BE2C (cell line): ENCODE measurements at regions not wholly inside any gene's neighbourhood (a gene's known extent, or its start where the extent isn't known, plus 50 kb on each side); places are given as distances from the start of the nearest gene placed in this dataset.

ENCODE experiments used
- DNase-seq: peaks from one replicate; pipeline ENCODE4 v3.0.0-alpha.2; 2020
- H3K27me3 ChIP-seq: fragments of 250-450 bp; sonication (Bioruptor Pico); 2 replicates; pipeline ENCODE4 v1.5.1; 2020; ENCODE audit warnings: mild to moderate bottlenecking
- H3K36me3 ChIP-seq: fragments of 250-450 bp; sonication (Bioruptor Pico); 2 replicates; pipeline ENCODE4 v1.5.1; 2020; ENCODE audit warnings: mild to moderate bottlenecking
- H3K4me1 ChIP-seq: fragments of 250-450 bp; sonication (Bioruptor Pico); 2 replicates; pipeline ENCODE4 v1.5.1; 2020
- H3K4me3 ChIP-seq: 2 replicates; pipeline ENCODE4 v1.5.1; 2011; ENCODE audit warnings: low read depth, low read length
- H3K9me3 ChIP-seq: fragments of 250-450 bp; sonication (Bioruptor Pico); 2 replicates; pipeline ENCODE4 v1.5.1; 2020
- TF ChIP-seq, protein P1 (sequence below): IDR thresholded peaks from 2 replicates; pipeline ENCODE4 v1.5.1; 2012; ENCODE audit warnings: mild to moderate bottlenecking, low read depth, low read length

DNA sequence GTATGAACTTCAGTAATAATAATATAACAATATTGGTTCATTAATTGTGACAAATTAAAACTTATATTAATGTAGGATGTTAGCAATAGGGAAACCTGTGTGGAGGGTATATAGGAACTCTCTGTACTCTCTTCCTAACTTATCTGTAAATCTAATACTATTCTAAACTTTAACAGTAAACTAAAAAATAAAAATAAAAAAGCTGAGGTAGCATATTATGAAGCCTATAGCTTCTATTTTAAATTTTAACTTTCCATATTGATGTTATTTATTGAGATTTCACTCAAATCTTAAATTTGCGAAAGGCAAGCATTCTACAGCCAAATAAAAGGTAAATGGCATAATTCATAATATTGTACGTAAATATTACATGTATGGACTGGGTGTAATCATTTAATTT, 326.4 kb downstream of the MEI4 start:
- Histone ChIP-seq H3K9me3 (no peaks in the 10 kb centered on the region), H3K27me3 (no peaks in the 10 kb centered on the region), H3K36me3 (no peaks in the 10 kb centered on the region), H3K4me1 (no peaks in the 10 kb centered on the region), H3K4me3 (no peak overlapping the region)
- no peak for DNase-seq
- TF ChIP-seq, protein P1, sequence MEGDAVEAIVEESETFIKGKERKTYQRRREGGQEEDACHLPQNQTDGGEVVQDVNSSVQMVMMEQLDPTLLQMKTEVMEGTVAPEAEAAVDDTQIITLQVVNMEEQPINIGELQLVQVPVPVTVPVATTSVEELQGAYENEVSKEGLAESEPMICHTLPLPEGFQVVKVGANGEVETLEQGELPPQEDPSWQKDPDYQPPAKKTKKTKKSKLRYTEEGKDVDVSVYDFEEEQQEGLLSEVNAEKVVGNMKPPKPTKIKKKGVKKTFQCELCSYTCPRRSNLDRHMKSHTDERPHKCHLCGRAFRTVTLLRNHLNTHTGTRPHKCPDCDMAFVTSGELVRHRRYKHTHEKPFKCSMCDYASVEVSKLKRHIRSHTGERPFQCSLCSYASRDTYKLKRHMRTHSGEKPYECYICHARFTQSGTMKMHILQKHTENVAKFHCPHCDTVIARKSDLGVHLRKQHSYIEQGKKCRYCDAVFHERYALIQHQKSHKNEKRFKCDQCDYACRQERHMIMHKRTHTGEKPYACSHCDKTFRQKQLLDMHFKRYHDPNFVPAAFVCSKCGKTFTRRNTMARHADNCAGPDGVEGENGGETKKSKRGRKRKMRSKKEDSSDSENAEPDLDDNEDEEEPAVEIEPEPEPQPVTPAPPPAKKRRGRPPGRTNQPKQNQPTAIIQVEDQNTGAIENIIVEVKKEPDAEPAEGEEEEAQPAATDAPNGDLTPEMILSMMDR = no peak

DNA sequence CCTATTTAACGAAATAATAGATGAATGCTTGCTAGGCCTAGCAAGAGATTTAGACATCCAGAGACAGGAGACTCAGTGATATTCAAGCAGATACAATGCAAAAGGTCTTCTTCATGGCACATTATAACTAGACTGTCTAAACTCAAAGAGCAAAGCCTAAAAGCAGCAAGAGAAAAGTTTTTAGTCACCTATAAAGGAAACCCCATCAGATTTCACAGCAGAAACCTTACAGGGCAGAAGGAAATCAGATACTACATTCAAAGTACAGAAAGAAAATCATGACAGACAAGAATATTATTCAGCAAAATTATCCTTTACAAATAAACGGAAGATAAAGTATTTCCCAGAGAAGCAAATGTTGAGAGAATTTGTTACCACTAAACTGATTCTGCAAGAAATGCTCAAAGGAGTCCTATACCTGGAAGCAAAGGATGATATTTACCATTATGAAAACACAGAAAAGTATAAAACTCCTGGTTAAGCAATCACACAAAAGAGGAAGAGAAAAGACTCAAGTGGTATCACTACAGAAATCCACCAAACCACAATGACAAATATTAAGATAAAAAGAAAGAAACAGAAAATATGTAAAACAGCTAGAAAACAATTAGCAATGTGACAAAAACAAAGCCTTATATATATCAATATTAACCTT, 333.7 kb downstream of the MEI4 start:
- Histone ChIP-seq H3K9me3 (no peaks in the 10 kb centered on the region), H3K4me3 (no peak overlapping the region), H3K36me3 (no peaks in the 10 kb centered on the region), H3K27me3 (no peaks in the 10 kb centered on the region), H3K4me1 (no peaks in the 10 kb centered on the region)
- DNase-seq = no peak
- TF ChIP-seq, protein P1 = no peak

DNA sequence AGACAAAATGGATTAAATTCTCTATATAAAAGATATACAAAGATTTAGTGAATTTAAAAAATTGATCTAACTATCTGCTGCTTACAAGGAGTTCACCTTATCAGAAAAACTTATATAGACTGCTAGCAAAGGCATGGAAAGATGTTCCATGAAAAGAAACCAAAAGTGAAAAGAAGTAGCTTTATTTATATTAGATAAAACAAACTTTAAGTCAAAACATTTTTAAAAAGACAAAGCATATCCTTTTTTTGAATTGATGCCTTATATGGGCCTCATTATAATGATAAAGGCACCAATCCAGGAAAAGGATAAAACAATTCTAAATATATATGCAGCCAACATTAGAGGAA, 334.2 kb downstream of the MEI4 start:
- no peak for DNase-seq
- Histone ChIP-seq H3K9me3 (no peaks in the 10 kb centered on the region), H3K4me3 (no peak overlapping the region), H3K27me3 (no peaks in the 10 kb centered on the region), H3K4me1 (no peaks in the 10 kb centered on the region), H3K36me3 (no peaks in the 10 kb centered on the region)
- TF ChIP-seq, protein P1 = no peak

DNA sequence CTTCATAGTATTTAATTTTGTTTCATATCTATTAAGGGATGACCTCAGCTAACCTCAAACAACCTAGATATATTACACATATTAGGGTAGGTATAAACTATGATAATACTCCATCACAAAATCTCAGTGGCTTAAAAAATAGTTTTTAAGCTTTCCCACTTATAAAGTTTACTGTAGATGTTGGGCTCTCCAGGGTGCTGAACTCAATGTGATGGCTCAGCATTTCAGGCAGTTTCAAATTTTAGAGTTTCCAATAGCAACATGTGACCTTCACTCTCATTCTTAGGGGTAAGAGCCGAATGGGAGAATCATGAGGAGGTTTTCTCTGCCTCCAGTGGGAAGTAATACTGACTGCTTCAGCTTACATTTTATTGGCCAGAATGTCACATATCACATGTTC, 357.3 kb downstream of the MEI4 start:
- TF ChIP-seq, protein P1 = no peak
- H3K4me3 ChIP-seq = no peak overlapping the region
- H3K36me3 ChIP-seq = no peaks in the 10 kb centered on the region
- H3K27me3 ChIP-seq = no peaks in the 10 kb centered on the region
- DNase-seq = no peak
- no peaks in the 10 kb centered on the region for H3K9me3 ChIP-seq
- no peaks in the 10 kb centered on the region for H3K4me1 ChIP-seq

DNA sequence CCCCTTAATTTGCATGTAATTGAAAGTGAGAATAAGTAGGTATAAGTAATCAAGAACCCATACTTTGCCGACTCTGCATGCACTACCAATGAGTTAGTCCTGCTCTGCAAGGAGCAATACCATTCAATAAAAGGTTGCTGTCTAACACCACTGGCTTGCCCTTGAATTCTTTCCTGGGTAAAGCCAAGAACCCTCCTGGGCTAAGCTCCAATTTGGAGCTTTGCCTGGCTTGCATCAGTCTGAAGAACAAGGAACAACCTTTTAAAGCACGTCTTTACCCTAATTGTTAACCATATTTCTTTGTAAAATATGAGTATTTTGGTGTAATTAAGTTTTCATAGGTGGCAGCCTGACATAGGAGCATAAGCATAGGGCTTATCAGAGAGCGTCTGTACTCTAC, 367.7 kb downstream of the MEI4 start:
- TF ChIP-seq, protein P1 = no peak
- no peaks in the 10 kb centered on the region for H3K9me3 ChIP-seq
- no peaks in the 10 kb centered on the region for H3K36me3 ChIP-seq
- H3K4me1 ChIP-seq = no peaks in the 10 kb centered on the region
- no peak overlapping the region for H3K4me3 ChIP-seq
- H3K27me3 ChIP-seq = no peaks in the 10 kb centered on the region
- DNase-seq = no peak

DNA sequence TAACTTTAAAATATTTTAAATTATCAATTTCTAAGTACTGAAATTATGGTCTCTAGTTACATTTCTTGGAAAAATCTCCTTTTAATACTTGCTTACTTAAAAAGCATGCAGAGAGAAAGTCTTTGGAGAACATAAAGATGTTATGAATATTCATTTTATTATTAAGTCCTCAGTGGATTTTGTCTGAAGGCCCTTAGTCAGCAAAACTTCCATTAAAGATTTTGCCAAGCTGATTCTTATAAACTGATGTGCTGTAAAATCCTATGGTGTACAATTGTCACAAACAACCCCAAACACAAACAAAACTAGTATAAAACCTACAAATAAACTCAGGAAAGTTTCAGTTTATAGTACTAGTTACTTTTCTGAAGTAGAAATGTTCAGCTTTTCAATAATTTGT, 372.7 kb downstream of the MEI4 start:
- no peak overlapping the region for H3K4me3 ChIP-seq
- H3K36me3 ChIP-seq = no peaks in the 10 kb centered on the region
- DNase-seq = no peak
- H3K9me3 ChIP-seq = no peaks in the 10 kb centered on the region
- no peaks in the 10 kb centered on the region for H3K27me3 ChIP-seq
- TF ChIP-seq, protein P1 = no peak
- H3K4me1 ChIP-seq = no peaks in the 10 kb centered on the region
